ENCODE measurements at regions not wholly inside any gene's neighbourhood (a gene's known extent, or its start where the extent isn't known, plus 50 kb on each side); places are given as distances from the start of the nearest gene placed in this dataset.

- peak; percentile 78 for TF ChIP-seq CTCF (conservative IDR thresholded peaks at IDR 0.05)
- TF ChIP-seq ZFX (IDR thresholded peaks at IDR 0.05), result no peak
Observed at GRCh38 chr18:32552421-32553030, 81.8 kb upstream of the GAREM1 start.

All from C4-2B (cell line).